ENCODE measurements at regions not wholly inside any gene's neighbourhood (a gene's known extent, or its start where the extent isn't known, plus 50 kb on each side); places are given as distances from the start of the nearest gene placed in this dataset.

DNA sequence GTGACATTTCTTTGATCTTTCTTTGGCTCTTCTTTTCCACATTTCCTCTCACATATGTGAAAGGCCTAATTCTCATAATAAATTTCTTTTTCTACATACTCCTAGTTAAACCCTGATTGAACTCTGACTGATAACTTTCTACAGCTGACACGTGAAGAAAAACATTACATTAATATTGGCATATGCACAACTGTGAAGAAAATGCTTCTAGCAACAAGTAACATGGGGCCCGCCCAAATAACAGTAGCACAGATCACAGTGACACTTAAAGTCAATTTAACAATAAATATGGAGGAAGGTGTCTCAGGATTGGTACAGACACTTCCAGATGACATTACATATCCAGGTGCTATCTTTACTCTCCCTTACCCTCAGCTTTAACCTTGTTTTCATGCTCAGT, 317.6 kb upstream of the ZNF385D start:
- no peak for TF ChIP-seq CTCF (conservative IDR thresholded peaks at IDR 0.05)
- H3K27ac ChIP-seq = no peak overlapping the region

GRCh38 chr3:22088204-22088603, 337.2 kb upstream of the ZNF385D start:
- no peak overlapping the region for H3K27ac ChIP-seq
- TF ChIP-seq CTCF (conservative IDR thresholded peaks at IDR 0.05) = no peak

DNA sequence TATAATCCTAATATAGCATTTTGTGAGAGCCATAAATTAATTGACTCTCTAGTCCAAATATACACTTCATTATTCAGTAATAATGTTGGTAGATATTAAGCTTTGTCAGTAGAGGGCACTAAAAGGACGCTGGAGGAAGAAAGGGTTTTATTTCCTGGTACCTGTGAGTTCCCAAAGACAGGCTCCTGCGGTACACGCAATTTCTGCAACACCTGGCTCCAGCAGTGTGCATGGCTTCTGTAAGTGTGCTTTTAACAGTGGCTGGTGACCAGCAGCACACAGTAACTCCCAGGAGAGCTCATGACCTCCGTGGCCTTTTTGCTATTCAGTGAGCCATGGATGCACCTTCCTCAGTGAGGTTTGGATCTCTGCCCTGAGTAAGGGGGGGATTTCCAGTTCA, 338.3 kb upstream of the ZNF385D start:
- H3K27ac ChIP-seq = no peak overlapping the region
- peak; percentile 88 for TF ChIP-seq CTCF (conservative IDR thresholded peaks at IDR 0.05)

GRCh38 chr3:22091329-22091728, 340.3 kb upstream of the ZNF385D start:
- H3K27ac ChIP-seq = no peak overlapping the region
- TF ChIP-seq CTCF (conservative IDR thresholded peaks at IDR 0.05) = no peak

- H3K27ac ChIP-seq = no peak overlapping the region
- TF ChIP-seq CTCF (conservative IDR thresholded peaks at IDR 0.05) = no peak
These were observed 347.0 kb upstream of the ZNF385D start for GRCh38 chr3:22098021-22098420.

GRCh38 chr3:22101351-22101750, 350.3 kb upstream of the ZNF385D start:
- H3K27ac ChIP-seq = no peak overlapping the region
- TF ChIP-seq CTCF (conservative IDR thresholded peaks at IDR 0.05) = no peak

GRCh38 chr3:22101811-22102210, 350.8 kb upstream of the ZNF385D start:
- no peak for TF ChIP-seq CTCF (conservative IDR thresholded peaks at IDR 0.05)
- H3K27ac ChIP-seq = no peak overlapping the region

GRCh38 chr3:22103423-22103822, 352.4 kb upstream of the ZNF385D start:
- H3K27ac ChIP-seq = no peak overlapping the region
- TF ChIP-seq CTCF (conservative IDR thresholded peaks at IDR 0.05) = no peak
